IPS DF 19.7 (cell line): ENCODE measurements at regions not wholly inside any gene's neighbourhood (a gene's known extent, or its start where the extent isn't known, plus 50 kb on each side); places are given as distances from the start of the nearest gene placed in this dataset.

Experiments used
- DNase-seq: peaks from one replicate; pipeline ENCODE4 v3.0.0-alpha.2; 2013; ENCODE audit warnings: low read depth, low spot score

DNA sequence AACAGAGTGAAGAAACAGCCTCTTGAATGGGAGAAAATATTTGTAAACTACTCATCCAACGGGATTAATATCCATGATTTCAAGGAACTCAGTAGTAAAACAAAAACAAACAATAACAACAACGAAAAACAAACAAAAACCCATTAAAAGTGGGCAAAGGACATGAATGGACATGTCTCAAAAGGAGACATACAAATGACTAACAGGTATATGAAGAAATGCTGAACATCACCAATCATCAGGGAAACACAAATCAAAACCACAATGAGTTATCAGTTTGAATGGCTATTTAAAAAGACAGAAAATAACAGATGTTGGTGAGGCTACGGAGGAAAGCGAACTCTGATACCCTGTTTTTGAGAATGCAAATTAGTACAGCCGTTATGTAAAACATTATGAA lies 224.8 kb upstream of the NRXN1 start:
- no peak for DNase-seq

- no peak for DNase-seq
These were observed 219.4 kb upstream of the NRXN1 start for GRCh38 chr2:51251356-51251755.

- DNase-seq, result no peak
These were observed 215.4 kb upstream of the NRXN1 start for GRCh38 chr2:51247252-51247805.

GRCh38 chr2:51243892-51244535 lies 212.1 kb upstream of the NRXN1 start:
- DNase-seq, result no peak

DNA sequence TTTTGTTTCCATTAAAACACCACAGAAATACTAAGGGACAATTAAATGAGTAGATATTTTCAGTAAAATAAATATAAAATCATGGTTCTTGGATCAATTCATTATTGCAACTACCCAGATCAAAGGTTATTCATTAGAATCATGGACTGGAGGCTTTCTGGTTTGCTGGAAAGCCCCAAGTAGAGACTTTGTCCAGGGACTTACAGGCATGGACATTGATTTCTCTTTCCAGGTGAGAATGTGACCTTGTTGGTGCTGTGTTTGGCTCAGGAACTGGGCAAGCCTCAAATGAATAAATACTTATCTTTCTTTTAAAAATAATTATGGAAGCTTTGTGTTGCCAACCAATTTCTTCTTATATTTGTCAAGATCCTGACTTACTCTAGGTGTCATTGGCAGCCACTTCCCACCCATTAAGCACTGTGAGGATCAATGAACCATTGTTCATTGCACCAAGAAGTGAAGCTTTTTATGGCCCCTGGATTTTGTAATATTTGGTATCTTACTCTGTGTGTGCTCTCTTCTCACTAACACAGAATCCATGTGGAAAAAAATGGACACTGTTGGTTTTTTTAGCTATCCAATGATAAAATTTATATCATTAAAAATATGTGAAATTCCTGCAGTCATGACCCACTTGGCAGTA lies 205.8 kb upstream of the NRXN1 start:
- no peak for DNase-seq

GRCh38 chr2:51232027-51232426 lies 200.1 kb upstream of the NRXN1 start:
- no peak for DNase-seq

DNA sequence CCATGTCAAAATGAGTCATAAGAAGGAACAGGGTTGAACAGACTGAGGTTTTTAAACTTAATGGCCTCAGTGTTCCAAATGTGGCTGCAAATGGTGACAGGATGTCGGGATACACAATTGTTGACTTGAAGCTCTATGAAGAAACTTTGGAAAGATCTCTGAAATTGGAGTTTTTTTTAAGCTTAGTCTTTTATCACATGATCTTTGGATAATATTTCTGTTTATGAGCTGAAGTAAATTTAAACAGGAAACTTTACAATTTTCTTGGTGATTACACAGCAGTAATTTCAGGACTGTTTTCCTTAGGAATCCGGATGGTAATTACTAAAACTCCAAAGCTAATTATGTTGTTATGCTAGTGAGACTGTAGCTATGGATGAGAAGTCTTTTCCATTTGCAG lies 199.1 kb upstream of the NRXN1 start:
- no peak for DNase-seq

DNA sequence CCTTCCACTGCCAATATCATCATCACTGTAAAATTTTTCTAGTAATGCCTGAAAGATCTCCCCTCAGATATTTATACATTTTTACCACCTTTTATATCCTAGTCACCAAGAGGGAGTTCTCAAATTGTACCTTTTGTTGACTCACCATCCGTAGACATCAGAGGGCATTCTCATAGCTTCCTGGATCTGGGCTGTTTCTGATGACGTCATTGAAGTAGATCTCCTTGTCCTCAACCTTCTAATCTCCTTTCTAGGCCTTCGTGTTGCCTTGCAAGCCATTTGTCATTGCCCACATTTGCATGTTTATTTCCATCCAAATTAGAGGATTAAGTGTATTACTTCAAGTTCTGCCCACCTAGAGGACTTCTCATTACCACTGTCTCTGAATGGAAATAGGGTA lies 193.4 kb upstream of the NRXN1 start:
- no peak for DNase-seq

GRCh38 chr2:51224790-51225189 lies 192.9 kb upstream of the NRXN1 start:
- no peak for DNase-seq

GRCh38 chr2:51222106-51222505 lies 190.2 kb upstream of the NRXN1 start:
- no peak for DNase-seq

DNA sequence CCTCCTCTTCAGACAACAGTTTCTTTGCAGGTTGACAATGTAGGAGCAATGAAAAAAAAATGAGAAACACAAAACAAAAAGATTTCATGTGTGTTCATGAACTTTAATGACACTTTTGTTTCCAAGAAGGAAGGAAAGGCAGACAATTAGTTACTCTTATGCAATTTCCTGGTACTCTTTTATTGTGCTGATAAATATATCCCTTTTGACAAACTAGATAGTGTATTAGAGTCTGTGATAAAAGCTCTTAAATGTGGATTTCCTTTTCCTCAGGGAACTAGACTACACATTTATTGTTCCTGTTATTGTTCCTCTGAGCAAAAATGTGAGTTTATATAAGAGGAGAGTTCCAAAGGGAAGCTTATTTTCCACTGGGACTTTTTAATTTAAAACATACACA lies 188.7 kb upstream of the NRXN1 start:
- no peak for DNase-seq

GRCh38 chr2:51220080-51220479 lies 188.1 kb upstream of the NRXN1 start:
- DNase-seq, result no peak

DNA sequence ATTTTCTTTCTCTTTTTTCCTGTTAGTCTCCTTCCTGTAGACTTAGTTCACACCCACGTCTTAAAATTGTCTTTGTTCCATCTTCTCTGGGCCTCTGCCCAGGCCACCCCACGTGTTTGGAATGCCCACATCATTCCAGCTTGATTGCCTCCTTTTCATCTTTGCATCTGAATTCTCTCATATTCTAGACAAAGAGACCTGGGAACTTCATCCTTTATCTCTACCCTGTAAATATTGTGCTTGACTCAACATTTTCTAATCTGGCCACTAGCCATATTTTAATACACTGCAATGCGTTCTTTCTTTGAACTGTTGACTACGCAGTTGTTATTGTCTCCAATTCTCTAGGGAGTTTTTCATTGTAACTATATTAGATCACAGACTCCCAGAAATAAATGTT lies 187.5 kb upstream of the NRXN1 start:
- DNase-seq, result no peak

- DNase-seq, result no peak
These were observed 186.1 kb upstream of the NRXN1 start for GRCh38 chr2:51218047-51218446.

DNA sequence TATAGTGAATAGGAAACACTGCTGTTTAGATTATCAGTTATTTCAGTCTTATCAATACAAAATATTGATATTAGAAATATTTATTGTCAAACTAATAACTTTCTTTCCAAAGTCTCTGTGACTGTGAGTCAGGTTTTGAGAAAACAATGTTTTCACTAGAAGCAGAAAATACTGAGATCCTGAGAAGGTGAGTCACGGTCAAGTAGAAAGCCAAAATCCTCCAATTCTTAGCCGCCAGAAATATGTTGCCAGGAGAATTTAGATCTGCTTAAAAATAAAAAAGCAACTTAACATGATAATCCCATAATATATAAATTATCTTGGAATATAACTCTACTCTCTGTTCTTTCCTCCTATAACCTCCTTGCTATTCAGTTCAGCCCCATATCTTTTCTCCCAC lies 181.9 kb upstream of the NRXN1 start:
- DNase-seq, result no peak

DNA sequence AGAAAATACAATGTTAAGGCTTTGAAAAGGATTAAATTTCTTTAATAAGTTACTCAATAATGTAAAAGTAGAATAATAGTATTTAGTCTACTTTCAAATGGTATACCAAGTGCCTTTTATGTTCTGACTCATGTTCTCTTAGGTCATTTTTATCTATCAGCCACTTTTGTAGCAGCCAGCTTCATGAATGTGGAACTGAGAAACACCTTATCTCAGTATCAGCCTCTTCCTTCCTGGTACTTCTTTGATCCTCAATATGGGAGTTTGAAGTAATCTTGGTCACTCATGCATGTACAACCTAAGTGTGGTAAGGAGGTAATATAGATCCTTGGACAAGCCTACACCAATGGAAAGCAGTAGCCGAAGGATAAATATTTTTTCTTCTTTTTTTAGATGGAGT lies 180.4 kb upstream of the NRXN1 start:
- DNase-seq, result no peak

GRCh38 chr2:51208521-51208920 lies 176.6 kb upstream of the NRXN1 start:
- no peak for DNase-seq

- DNase-seq, result no peak
These were observed 169.4 kb upstream of the NRXN1 start for GRCh38 chr2:51201295-51201694.

GRCh38 chr2:51194656-51195055 lies 162.7 kb upstream of the NRXN1 start:
- DNase-seq, result no peak

- no peak for DNase-seq
These were observed 138.3 kb upstream of the NRXN1 start for GRCh38 chr2:51170273-51170672.

DNA sequence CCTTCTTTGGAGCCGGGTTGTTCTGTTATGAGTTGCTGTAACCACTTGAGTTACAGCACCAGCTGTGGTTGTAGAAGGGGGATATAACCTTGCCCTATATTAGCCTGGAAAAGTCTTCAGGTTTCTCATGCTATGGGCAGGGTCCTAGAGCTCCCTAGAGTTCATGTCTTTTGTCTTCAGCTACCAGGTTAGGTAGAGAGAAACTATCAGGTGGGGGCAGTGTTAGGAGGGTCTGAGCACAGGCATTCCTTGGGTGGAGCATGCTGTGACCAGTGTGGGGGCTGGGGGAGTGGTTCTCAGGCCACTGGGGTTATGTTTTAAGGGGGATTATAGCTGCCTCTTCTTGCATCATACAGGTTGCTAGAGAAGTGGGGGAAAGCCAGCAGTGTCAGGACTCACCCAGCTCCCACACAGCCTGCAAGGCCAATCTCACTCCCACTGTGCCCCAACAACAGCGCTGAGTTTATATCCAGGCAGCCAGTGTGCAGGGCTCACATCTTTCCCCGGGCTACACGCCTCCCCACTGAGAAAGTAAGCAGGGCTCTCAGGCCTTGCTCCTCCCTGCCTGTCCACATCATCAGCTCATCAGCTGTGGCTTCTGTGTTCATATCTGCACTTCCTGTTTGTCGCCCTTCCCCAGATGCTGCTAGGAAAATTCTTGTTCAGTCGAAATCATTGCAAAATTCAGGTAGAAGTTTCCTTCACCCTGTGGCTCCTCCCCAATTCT lies 133.8 kb upstream of the NRXN1 start:
- DNase-seq, result no peak

- DNase-seq, result no peak
These were observed 126.3 kb upstream of the NRXN1 start for GRCh38 chr2:51158251-51158650.

- DNase-seq, result no peak
These were observed 121.3 kb upstream of the NRXN1 start for GRCh38 chr2:51153236-51153635.
